Activated CD4-positive, alpha-beta T cell treated with anti-CD3 and anti-CD28 coated beads, Interleukin-2, amount 10 ng/mL, durations not matched to agents 7 days and 5 days (primary cell): ENCODE measurements at regions not wholly inside any gene's neighbourhood (a gene's known extent, or its start where the extent isn't known, plus 50 kb on each side); places are given as distances from the start of the nearest gene placed in this dataset.

Experiments used
- CTCF ChIA-PET: fragments of 350-600 bp; sonication (Branson Sonifier 250); formaldehyde crosslinking; loops from one replicate; lab custom pipeline; 2021; ENCODE audit warnings: antibody characterized with exemption; lab: Charles Lee
- POLR2A ChIA-PET: fragments of 350-600 bp; sonication (Branson Sonifier 250); formaldehyde crosslinking; loops from one replicate; lab custom pipeline; 2021; ENCODE audit warnings: antibody characterized with exemption; lab: Charles Lee
- DNase-seq: peaks from one replicate; pipeline ENCODE4 v3.0.0-alpha.2; 2020
- H3K27ac Mint-ChIP-seq: one replicate; pipeline ENCODE4 v1.8.0; 2021; ENCODE audit warnings: mild to moderate bottlenecking, moderate library complexity, mixed read lengths
- H3K27me3 Mint-ChIP-seq: one replicate; pipeline ENCODE4 v1.8.0; 2021; ENCODE audit warnings: mixed read lengths
- H3K36me3 Mint-ChIP-seq: one replicate; pipeline ENCODE4 v1.8.0; 2021; ENCODE audit warnings: low read depth, mixed read lengths
- H3K4me1 Mint-ChIP-seq: one replicate; pipeline ENCODE4 v1.8.0; 2021; ENCODE audit warnings: mixed read lengths
- H3K4me3 Mint-ChIP-seq: one replicate; pipeline ENCODE4 v1.8.0; 2021; ENCODE audit warnings: mild to moderate bottlenecking, moderate library complexity, mixed read lengths
- H3K9me3 Mint-ChIP-seq: one replicate; pipeline ENCODE4 v1.8.0; 2021; ENCODE audit warnings: mixed read lengths

DNA sequence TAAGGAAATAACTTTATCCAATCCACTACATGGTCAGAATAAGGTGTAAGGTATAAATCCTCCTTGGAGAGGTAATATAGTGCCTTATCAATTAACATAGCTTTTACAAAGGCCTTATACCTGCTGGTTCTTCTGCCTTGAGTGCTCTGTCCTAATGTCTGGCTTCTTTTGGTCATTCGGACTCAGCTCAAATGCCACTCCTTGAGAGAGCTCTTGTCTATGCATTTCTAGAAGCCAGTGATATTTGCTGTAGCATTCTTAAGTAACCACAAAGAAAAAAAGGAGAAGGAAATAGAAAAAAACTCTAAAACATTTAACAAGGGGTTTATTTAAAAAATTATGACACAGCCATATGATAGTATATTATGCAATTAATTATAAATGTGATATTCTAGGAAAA, 444.8 kb upstream of the SLIT2 start:
- ChIA-PET POLR2A (no interaction called here), CTCF (no interaction called here)
- H3K9me3 Mint-ChIP-seq = no peaks in the 10 kb centered on the region
- no peaks in the 10 kb centered on the region for H3K27me3 Mint-ChIP-seq
- H3K4me3 Mint-ChIP-seq = no peak overlapping the region
- H3K36me3 Mint-ChIP-seq = no peaks in the 10 kb centered on the region
- H3K4me1 Mint-ChIP-seq = no peaks in the 10 kb centered on the region
- DNase-seq = no peak
- H3K27ac Mint-ChIP-seq = no peak overlapping the region

DNA sequence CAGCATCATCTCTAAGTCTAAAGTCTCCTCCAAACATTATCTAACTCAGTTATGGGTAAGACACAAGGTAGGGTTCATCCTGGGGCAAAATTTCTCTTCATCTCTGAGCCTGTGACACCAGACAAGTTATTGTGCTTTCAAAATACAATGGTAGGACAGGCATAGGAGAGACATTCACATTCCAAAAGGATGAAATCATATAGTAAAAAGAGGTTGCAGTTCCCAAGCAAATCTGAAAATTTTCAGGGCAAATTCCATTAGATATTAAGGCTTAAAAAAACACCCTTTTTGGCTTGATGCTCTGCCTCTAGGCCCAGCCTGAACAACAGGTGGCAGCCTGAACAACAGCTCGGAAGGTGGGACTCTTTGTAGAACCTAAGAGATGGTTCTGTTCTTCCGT, 448.3 kb upstream of the SLIT2 start:
- no peaks in the 10 kb centered on the region for H3K4me1 Mint-ChIP-seq
- H3K9me3 Mint-ChIP-seq = no peaks in the 10 kb centered on the region
- no peaks in the 10 kb centered on the region for H3K27me3 Mint-ChIP-seq
- ChIA-PET CTCF (no interaction called here), POLR2A (no interaction called here)
- no peak for DNase-seq
- no peak overlapping the region for H3K27ac Mint-ChIP-seq
- H3K4me3 Mint-ChIP-seq = no peak overlapping the region
- H3K36me3 Mint-ChIP-seq = no peaks in the 10 kb centered on the region

DNA sequence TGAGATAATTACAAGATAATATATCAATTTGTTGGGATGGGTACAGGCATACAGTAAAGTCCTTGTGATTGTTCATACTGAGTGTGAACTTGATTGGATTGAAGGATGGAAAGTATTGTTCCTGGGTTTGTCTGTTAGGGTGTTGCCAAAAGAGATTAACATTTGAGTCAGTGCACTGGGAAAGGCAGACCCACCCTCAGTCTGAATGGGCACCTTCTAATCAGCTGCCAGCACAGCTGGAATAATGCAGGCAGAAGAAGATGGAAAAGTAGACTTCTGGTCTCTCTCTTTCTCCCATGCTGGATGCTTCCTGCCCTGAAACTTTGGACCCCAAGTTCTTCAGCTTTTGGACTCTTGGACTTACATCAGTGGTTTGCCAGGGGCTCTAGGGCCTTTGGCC, 457.9 kb upstream of the SLIT2 start:
- POLR2A ChIA-PET = no interaction called here

DNA sequence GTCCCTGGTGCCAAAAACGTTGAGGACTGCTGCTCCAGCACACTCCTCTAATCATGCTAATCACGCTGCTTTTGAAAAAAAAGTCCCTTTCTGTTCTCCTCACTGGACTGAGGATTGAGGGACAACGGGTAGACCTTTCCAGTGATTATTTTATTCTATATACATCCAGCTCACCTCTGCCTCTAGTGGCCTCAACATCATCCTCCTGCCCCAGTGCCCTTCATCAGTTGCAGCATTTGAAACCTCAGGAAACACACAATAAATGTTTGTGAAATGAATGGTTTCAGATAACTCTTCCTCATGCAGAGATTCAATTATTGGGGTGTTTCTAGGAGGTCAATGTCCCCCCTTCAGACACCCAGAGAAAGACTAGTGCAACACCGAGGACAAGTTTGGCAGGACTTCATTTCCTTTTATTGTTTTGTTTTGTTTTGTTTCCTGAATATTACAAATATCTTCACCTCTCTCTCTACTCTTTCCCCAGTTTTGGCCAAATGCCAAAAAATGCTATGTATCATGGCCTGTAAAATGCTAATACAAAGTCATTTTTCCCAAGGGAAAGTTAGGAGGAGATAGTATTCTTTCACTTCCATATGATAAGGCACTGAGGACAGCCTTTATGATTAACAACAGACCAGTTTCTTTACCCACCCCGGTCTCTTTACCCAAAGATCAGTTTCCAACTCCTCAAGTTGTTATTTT, 460.1 kb upstream of the SLIT2 start:
- H3K27me3 Mint-ChIP-seq = no peaks in the 10 kb centered on the region
- H3K27ac Mint-ChIP-seq = no peak overlapping the region
- no peak for DNase-seq
- H3K9me3 Mint-ChIP-seq = no peaks in the 10 kb centered on the region
- no peaks in the 10 kb centered on the region for H3K36me3 Mint-ChIP-seq
- ChIA-PET CTCF (no interaction called here), POLR2A (no interaction called here)
- H3K4me3 Mint-ChIP-seq = no peak overlapping the region
- H3K4me1 Mint-ChIP-seq = no peaks in the 10 kb centered on the region

More for the DNA sequence above, 457.9 kb upstream of the SLIT2 start:
- no peak overlapping the region for H3K27ac Mint-ChIP-seq
- H3K36me3 Mint-ChIP-seq = no peaks in the 10 kb centered on the region
- CTCF ChIA-PET = no interaction called here
- DNase-seq = no peak
- H3K4me1 Mint-ChIP-seq = no peaks in the 10 kb centered on the region
- no peaks in the 10 kb centered on the region for H3K27me3 Mint-ChIP-seq
- peaks cover 2% of the 10 kb centered on the region for H3K9me3 Mint-ChIP-seq
- no peak overlapping the region for H3K4me3 Mint-ChIP-seq

GRCh38 chr4:19786616-19787015, 465.1 kb upstream of the SLIT2 start:
- H3K27me3 Mint-ChIP-seq = no peaks in the 10 kb centered on the region
- no peak for DNase-seq
- H3K27ac Mint-ChIP-seq = no peak overlapping the region
- POLR2A ChIA-PET = no interaction called here
- no peaks in the 10 kb centered on the region for H3K4me1 Mint-ChIP-seq
- H3K9me3 Mint-ChIP-seq = peaks cover 7% of the 10 kb centered on the region
- H3K4me3 Mint-ChIP-seq = no peak overlapping the region
- CTCF ChIA-PET = no interaction called here
- H3K36me3 Mint-ChIP-seq = no peaks in the 10 kb centered on the region

- no peaks in the 10 kb centered on the region for H3K36me3 Mint-ChIP-seq
- no peaks in the 10 kb centered on the region for H3K27me3 Mint-ChIP-seq
- POLR2A ChIA-PET = no interaction called here
- H3K9me3 Mint-ChIP-seq = peaks cover 11% of the 10 kb centered on the region
- no peaks in the 10 kb centered on the region for H3K4me1 Mint-ChIP-seq
- H3K4me3 Mint-ChIP-seq = no peak overlapping the region
- H3K27ac Mint-ChIP-seq = no peak overlapping the region
- CTCF ChIA-PET = no interaction called here
- no peak for DNase-seq
These were observed 468.0 kb upstream of the SLIT2 start for GRCh38 chr4:19783667-19784223.

DNA sequence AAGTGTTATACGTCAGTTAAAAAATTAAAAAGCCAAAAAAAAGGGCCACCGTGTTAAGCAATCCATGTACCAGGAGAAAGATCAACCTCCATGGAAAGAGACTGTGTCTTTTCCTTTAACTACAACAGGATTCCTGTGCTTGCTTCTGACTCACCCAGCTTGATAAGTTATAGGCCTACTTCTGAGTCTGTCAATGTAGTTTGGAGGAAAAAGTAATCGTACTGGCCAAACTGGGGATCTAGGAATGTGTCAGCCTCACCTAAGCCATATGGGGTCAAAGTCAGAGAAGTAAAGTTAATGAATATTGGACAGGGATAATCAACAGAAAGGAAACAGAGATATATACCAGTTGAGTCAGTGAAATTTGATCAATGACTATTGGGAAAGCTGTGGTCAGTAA, 470.8 kb upstream of the SLIT2 start:
- Mint-ChIP-seq H3K9me3 (peaks cover 13% of the 10 kb centered on the region), H3K4me3 (no peak overlapping the region), H3K36me3 (no peaks in the 10 kb centered on the region), H3K27me3 (no peaks in the 10 kb centered on the region), H3K27ac (no peak overlapping the region), H3K4me1 (no peaks in the 10 kb centered on the region)
- ChIA-PET POLR2A (no interaction called here), CTCF (no interaction called here)
- no peak for DNase-seq

- H3K9me3 Mint-ChIP-seq = peaks cover 8% of the 10 kb centered on the region
- ChIA-PET POLR2A (no interaction called here), CTCF (no interaction called here)
- DNase-seq = no peak
- no peaks in the 10 kb centered on the region for H3K27me3 Mint-ChIP-seq
- H3K27ac Mint-ChIP-seq = no peak overlapping the region
- no peaks in the 10 kb centered on the region for H3K36me3 Mint-ChIP-seq
- no peak overlapping the region for H3K4me3 Mint-ChIP-seq
- no peaks in the 10 kb centered on the region for H3K4me1 Mint-ChIP-seq
These were observed 474.8 kb upstream of the SLIT2 start for GRCh38 chr4:19776929-19777328.

GRCh38 chr4:19776021-19776459, 475.7 kb upstream of the SLIT2 start:
- CTCF ChIA-PET = no interaction called here
- Mint-ChIP-seq H3K36me3 (no peaks in the 10 kb centered on the region), H3K4me1 (no peaks in the 10 kb centered on the region), H3K9me3 (peaks cover 8% of the 10 kb centered on the region), H3K4me3 (no peak overlapping the region), H3K27ac (no peak overlapping the region), H3K27me3 (no peaks in the 10 kb centered on the region)
- POLR2A ChIA-PET = no interaction called here
- DNase-seq = no peak

GRCh38 chr4:19774690-19775256, 476.9 kb upstream of the SLIT2 start:
- H3K27ac Mint-ChIP-seq = no peak overlapping the region
- ChIA-PET POLR2A (no interaction called here), CTCF (no interaction called here)
- H3K4me1 Mint-ChIP-seq = no peaks in the 10 kb centered on the region
- DNase-seq = no peak
- H3K4me3 Mint-ChIP-seq = no peak overlapping the region
- H3K36me3 Mint-ChIP-seq = no peaks in the 10 kb centered on the region
- H3K9me3 Mint-ChIP-seq = peaks cover 12% of the 10 kb centered on the region
- no peaks in the 10 kb centered on the region for H3K27me3 Mint-ChIP-seq

GRCh38 chr4:19772581-19772980, 479.1 kb upstream of the SLIT2 start:
- CTCF ChIA-PET = no interaction called here
- H3K27ac Mint-ChIP-seq = no peak overlapping the region
- no peak for DNase-seq

GRCh38 chr4:19756661-19757060, 495.0 kb upstream of the SLIT2 start:
- no peaks in the 10 kb centered on the region for H3K4me1 Mint-ChIP-seq
- no peaks in the 10 kb centered on the region for H3K27me3 Mint-ChIP-seq
- CTCF ChIA-PET = no interaction called here
- no peak overlapping the region for H3K27ac Mint-ChIP-seq
- peaks cover 6% of the 10 kb centered on the region for H3K9me3 Mint-ChIP-seq
- POLR2A ChIA-PET = no interaction called here
- DNase-seq = no peak
- no peak overlapping the region for H3K4me3 Mint-ChIP-seq
- no peaks in the 10 kb centered on the region for H3K36me3 Mint-ChIP-seq

More at GRCh38 chr4:19772581-19772980, 479.1 kb upstream of the SLIT2 start:
- Mint-ChIP-seq H3K4me1 (no peaks in the 10 kb centered on the region), H3K36me3 (no peaks in the 10 kb centered on the region), H3K4me3 (no peak overlapping the region), H3K9me3 (peaks cover 14% of the 10 kb centered on the region), H3K27me3 (no peaks in the 10 kb centered on the region)
- POLR2A ChIA-PET = no interaction called here

- no peaks in the 10 kb centered on the region for H3K4me1 Mint-ChIP-seq
- POLR2A ChIA-PET = no interaction called here
- no peaks in the 10 kb centered on the region for H3K36me3 Mint-ChIP-seq
- H3K27me3 Mint-ChIP-seq = no peaks in the 10 kb centered on the region
- H3K4me3 Mint-ChIP-seq = no peak overlapping the region
- peaks cover 4% of the 10 kb centered on the region for H3K9me3 Mint-ChIP-seq
- no peak for DNase-seq
- no peak overlapping the region for H3K27ac Mint-ChIP-seq
- CTCF ChIA-PET = no interaction called here
These were observed 499.1 kb upstream of the SLIT2 start for GRCh38 chr4:19752599-19752998.
